Central memory CD4-positive, alpha-beta T cell (primary cell): ENCODE measurements at regions not wholly inside any gene's neighbourhood (a gene's known extent, or its start where the extent isn't known, plus 50 kb on each side); places are given as distances from the start of the nearest gene placed in this dataset.
A peak's percentile ranks its signal among the peaks of the same experiment; 100 is the strongest.

Experiments used
- DNase-seq: peaks from one replicate; pipeline ENCODE4 v3.0.0; 2022

DNA sequence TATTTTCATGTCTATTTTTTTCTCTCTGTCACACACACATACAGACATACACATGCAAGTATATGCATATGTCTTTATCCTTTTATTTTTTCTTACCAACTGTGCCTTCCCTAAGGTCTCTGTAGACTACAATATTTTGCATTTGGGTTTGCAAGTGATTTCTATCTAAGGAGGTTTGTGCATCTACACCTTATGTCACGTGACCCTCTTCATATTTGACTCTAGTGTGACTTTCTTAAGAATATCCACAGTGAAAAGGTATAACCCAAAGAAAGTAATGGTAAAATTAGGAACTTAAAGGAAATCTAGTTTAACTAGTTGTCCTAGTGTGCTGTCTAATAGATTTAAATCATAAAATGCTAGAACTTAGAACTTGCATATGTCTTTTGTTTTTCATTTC, 298.8 kb upstream of the LRIG3 start:
- no peak for DNase-seq

DNA sequence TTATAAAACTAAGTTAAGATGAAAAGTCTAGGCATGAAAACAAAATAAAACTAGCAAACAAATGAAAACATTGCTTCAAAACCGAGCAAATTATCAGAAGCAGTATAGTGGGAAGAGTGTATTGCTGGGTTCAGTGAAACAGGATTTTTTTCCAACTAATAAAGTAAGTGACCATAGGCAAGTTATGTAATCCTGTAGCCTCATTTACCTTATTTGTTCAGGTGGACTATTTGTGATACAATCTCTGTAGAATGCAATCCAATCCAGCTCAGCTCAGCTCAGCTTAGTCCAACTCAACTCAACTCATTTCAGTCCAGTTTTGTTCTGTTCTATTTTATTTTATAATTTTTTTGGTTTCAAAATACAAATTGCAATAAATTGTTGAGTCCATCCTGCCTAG, 276.7 kb upstream of the LRIG3 start:
- no peak for DNase-seq

DNA sequence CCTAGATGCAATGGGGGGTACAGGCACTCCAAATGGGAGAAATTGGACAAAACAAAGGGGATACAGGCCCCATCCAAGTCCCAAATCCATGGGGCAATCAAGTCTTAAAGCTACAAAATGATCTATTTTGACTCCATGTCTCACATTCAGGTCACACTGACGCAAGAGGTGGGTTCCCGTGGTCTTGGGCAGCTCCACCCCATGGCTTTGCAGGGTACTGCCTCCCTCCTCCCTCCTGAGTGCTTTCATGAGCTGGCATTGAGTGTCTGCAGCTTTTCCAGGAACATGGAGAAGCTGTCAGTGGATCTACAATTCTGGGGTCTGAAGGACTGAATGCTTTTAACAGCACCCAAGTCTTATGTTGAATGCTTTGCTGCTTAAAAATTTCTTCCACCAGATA, 274.5 kb upstream of the LRIG3 start:
- no peak for DNase-seq

DNA sequence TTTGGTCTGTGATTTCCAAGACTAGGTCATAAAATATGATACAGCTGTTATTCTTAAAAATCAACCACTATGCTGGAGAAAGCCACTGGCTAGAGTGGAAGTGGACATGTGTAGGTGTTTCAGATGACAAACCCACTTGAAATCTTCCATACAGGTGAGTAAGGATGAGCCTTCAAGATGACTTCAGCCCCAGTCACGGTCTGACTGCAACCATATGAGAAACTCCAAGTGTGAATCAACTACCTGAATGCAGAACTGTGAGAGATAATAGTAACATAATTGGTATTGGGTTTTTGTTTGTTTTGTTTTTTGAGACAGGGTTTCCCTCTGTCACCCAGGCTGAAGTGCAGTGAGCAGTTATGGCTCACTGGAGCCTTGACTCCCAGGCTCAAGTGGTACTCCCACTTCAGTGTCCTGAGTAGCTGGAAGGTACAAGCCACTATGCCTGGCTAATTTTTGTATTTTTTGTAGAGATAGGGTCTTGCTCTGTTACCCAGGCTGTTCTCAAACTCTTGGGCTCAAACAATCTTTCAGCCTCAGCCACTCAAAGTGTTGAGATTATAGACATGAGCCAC, 273.3 kb upstream of the LRIG3 start:
- no peak for DNase-seq

DNA sequence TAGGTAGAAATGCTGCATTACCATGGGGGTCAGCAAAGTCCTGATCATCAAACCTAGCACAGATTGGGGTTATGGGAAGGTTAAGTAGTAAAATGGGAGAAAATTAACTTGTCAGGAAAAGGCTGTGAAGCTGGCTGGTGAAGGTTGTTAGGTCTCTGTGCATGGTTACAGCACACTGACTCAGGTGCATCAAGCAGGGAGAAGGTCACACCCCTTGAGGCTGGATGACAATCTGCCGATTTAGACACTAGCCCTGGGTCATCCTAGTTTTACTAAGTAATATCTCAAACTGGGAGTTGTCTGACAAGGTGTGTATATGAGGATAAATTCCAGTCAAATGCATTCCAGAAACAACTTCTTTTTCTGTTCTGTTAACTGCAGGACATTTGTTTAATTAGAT, 271.1 kb upstream of the LRIG3 start:
- DNase-seq, result no peak

DNA sequence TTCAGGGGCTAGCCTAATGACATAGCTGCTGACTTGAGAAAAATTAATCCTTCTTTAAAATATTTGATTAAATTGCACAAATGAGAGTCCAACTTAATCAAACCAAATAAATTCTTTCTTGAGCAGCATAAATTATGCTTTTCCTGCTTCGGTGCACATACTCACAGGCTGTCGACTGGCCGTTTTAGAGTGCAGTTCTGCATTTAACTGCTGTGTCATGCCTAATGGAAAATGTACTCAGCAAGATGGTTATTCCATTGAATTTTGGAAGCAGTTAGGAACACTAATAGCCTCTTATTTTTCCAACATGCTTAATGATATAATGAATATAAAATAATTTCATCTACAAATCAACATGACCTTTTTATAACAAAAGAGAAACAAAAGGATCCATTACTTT, 266.1 kb upstream of the LRIG3 start:
- no peak for DNase-seq

DNA sequence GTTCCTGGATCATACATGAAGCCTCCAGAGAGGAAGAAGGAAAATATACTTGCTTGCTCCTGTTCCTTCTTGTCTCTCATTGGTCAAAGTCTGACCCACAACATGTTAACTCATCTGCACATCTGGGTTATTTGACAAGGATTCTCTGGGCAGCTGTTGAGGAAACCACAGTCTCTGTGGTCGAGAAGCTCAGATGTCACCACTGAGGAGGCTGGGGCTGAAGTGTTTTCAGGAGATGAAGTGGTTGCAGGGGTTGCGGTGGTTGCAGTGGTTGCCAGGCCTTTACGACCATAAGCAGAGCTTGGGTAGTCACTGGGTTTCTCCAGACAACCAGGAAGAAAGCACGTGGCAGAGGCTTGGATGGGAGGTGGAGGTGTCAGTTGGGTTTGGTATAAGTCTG, 265.0 kb upstream of the LRIG3 start:
- DNase-seq, result no peak

DNA sequence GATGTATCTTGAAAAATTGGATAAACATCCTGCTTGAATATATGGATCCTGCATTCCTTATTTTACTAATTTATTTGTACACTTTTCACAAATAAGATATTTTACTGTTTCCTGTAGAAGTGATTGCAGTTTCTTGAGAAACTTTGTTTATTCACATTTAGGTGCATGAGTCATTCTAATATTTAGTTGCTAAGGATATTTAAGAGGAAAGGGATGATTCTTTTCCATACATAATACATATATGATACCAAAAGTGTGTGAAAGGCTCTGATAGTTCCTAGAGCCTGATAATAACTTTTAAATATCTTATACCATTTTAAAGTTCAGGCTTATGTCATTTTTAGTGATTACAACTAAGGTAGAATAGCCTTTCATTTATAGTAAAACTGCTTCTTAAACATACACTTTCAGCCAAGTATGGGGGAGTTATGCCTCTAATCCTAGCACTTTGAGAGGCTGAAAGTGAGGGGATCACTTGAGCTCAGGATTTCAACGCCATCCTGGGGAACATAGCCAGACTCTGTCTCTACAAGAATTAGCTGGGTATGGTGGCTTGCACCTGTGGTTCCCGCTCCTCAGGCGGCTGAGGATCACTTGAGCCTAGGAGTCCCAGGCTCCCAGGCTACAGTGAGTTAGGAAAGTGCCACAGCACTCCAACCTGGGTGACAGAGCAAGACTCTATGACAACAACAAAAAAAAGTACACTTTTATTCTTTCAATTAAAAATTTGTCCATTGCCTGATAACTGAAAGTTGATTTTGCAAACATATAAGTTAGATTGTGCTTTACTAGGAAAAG, 262.6 kb upstream of the LRIG3 start:
- no peak for DNase-seq

DNA sequence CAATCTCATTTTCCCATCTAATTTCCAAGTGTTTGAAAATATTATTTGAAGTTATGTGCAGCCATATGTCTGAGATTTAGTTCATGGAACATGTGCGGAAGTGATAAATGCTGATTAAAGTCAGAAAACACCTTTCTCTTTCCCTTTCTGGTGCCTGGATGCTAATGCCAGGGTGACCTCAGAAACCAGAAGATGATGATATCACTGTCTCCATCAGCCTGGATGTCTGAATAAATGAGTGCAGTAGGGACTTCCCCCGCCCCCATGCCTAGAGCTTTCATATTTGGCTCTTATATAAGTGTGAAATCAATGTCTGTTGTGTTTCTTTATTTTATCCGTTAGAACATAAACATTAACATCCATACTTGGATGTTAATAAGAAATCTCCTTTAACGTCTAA, 261.9 kb upstream of the LRIG3 start:
- DNase-seq, result no peak

DNA sequence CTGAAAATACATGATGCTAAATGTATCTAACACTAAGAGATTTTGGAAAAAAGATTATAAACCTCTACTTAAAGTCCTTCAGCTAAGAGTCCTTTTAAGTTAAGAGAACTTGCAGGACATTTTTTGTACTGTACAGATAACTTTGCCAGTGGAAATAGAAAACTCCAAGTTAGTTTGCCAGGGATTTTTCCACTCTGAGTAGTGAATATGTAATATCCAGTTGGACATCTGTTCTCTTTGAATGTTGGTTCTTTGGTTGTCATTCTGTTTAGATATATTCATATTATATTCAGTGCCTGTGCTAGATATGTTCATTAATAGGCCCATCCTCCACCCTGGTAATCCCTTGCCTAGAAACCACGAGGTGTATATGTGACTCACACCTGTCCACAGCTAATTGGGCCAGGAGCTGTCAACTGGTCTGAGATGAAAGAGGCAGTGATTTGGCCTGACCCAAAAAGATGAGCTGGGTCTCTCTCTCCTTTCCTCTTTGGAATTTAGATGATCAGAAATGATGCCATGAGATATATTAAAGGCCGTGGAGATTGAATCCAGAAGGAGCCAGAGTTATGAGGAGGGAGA, 261.0 kb upstream of the LRIG3 start:
- DNase-seq, result no peak

DNA sequence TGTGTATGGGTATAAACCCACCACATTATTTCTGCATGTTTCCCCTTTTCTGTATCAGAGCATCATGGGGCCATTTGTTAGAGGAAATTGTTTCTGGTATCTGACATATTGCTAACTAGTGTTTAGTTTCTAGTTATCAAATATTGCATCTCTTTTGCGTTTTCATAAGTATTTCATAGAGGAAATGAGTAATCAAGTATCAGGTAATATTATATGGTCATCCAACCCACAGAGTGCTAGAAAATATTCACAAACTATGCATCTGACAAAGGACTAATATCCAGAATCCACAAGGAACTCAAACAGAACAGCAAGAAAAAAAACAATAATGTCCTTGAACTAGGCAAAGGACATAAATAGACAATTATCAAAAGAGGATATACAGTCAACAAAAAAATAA, 258.9 kb upstream of the LRIG3 start:
- no peak for DNase-seq

DNA sequence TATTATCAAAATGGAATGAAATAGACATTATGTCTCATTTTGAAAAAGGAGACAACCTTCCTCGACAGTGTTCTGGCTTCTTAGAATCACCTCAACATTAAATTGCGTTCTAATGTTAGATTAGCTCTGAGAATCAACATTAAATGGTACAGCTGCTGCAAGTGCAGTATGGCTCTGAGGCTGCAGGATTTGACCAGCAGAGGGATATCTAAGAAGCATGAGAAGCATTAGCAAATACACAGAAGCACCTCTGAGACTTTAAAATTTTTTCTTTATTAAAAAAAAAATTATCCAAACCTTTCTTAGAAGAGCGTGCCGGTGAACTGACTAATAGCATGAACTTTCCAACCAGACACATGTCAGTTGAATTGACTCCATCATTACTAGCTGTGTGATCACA, 253.4 kb upstream of the LRIG3 start:
- DNase-seq, result no peak

DNA sequence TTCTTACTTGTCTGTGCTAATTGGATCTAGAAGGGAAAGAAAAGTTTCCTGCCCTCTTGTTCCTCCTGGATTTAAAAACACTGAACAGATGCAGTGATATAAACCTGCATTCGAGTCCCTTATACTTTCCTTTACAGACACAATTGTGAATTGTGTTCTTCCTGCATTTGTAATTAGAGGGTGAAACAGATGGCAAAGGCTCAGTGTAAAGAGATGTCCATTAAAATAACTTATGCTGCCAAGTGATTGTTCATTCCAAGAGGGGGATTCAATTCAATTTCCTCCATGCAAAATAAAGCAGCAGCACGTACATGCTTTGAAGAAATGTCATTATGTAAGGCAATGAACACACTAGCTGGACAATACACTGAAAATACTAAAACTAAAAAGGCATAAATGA, 248.3 kb upstream of the LRIG3 start:
- DNase-seq, result no peak

DNA sequence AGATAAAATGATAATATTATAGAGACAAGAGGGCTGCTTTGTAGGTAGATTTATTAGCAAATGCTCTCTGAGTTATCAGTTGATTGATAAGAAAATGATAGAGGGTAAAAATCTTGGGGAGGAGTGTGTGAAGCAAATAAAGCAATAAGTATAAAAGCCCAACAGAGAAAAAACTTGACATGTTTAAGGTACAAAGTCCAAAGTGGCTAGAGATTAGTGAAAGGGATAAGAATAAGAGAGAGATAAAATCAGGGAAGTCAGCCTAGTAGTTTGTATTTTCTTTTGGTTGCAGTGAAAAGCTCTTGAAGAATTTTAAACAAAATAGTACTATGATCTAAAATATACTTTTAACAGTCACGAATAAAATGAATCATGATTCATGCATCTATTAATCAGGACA, 246.2 kb upstream of the LRIG3 start:
- DNase-seq, result no peak

DNA sequence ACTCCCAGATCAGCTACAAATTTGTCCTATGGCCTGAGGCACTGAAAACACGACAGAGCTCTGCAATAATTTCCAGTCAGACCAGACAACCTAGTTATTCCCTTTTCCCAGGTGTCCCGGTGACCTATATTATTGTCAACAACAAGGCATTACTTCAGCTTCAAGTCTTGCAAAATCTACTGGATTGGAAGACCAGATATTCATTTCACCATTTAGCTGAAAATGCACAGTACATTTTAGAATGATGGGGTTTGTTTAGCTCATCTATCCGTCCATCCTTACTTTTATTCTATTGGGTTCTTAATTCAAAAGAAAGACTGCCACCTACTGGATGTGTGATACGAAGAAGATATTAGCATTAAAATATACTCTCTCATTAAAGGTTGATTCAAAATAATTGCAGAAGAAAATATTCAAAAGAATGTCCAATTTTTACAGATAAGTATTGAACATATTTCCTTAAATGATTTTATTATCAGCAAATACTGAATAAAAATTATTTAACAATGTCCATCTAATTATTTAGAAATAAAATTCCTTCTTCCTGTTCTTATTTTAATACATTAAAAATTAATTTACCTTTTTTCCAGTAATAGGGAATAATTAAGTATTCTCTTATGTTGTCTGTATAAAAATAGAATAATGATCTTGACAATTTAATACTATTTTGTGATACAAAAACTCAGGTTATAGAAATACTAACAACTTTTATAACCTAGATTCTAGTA, 244.9 kb upstream of the LRIG3 start:
- DNase-seq, result no peak

DNA sequence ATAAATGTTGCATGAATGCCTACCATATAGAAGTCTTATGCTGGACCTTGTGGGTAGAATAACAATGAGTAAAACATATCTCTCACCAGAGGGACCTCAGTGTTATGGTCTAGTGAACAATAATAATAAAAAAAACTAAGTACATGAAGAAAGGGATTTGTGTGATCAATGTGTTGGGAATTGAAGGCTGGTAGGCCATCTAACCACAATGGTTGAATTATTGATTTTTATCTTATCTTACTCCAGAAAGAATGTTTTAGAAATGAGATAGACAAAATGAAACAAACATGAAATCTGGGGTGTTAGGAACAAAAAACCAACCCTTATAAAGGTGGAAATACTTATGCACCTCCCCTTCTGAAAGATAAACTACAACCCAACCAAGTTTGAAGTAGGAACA, 243.9 kb upstream of the LRIG3 start:
- DNase-seq, result no peak

DNA sequence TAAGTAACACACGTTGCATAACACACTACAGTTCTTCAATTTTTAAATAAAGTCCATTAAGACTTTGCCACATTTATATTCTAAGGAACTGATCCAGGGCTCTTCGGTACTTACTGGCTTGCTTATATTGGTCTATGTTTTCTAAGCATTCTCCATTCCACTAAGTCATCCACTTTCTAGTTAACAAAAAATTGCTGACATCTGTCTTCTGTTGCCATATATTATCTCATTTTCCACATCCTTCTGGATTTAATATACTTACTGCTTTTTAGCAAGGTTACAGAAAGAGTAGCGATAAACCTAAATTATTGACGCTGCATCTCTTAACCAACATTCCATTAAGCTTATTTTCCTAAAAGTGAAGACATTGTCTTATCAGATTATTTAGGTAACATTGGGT, 238.4 kb upstream of the LRIG3 start:
- no peak for DNase-seq

DNA sequence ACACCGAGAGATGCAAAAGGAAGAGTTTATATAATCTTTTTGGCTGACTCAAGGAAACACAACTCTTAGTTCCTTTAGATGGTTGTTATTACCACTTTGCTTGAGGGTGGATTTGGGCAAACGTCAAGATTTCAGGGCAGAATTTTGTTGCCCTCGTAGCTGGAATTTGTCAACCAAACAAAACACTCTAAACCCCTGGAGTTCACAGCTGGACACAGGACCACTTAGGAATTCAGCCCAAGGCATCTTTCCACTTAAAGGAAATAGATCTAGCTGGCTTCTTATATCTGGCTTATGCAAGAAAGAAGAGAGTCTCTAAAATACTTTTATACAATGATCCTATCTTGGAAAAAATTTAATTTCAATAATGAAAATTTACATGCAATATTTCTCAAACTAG, 237.8 kb upstream of the LRIG3 start:
- DNase-seq, result no peak

DNA sequence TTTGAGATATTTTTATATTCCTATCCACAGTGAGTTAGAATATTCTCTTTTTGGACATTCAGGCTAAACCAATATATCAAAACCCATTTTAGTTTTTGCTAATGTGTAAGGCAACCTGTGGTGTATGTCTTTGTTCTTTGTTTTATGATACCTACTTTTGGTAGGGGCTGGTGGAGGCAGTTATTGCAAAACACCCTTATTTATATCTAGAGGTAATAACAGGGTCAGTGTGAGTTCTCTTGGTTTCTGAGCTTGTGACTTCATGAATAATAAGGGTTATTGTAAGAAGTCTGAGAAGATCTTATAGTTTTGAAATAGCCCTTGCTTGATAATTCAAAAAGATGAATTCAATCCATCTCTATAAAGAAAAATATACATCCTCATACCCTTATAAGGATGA, 235.1 kb upstream of the LRIG3 start:
- DNase-seq, result no peak

DNA sequence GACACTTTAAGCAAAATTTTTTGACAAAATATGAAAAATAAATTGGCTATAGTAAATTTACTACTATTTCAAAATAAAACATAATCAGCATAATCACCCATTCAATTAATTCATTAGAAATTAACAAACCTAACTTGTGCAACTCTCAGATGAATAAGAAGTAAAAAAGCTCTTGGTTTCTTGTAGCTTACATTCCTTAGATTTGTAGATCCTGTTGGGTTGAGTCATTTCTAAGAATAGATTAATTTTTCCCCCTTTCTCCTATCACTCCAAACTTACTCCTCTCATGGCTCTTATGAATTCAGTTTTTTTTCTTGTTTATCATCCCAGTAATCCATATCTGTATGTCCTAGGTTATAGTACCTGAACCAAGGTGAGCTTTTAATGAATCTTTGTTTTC, 230.9 kb upstream of the LRIG3 start:
- DNase-seq, result no peak

DNA sequence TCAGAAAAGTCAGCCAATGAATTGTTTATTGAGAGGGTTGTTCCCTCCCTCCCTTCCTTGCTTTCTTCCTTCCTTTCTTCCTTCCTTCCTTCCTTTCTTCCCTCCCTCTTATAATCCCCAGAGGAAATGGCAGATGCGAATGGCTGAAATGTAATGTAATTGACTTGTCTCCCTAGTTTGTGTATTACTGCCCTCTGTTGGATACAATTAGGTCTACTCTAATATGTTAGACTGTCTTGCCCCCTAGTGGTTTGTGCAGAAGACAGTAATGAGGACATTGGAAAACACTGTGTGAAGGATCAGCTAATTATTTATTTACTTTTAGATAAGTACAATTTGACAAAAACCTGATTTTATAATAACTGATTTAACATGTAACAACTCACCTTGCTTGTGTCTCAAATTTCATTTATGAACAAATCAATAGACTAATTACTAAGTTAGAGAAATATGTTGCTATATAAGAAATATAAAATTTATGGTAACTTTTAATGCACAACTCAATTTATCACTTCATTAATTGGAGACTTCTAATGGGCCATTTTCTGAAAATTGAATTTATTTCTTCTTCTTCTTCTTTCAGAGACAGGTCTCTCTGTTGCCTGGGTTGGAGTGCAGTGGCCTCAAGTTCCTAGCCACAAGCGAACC, 229.8 kb upstream of the LRIG3 start:
- DNase-seq, result peak; percentile 2

DNA sequence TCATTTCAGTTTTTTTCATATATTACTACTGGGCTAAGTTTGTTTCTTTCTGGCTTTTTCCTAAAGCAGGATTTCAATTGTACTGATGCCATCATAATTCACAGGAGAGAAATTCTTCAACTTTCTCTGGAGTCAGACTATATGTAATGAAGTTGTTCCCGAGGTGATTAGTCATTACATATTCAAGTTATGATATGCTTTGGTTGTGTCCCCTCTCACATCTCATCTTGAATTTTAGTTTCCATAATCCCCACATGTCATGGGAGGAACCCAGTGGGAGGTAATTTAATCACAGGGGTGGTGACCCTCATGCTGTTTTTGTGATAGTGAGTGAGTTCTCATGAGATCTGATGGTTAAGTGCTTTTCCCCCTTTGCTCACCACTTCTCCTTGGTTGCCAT, 227.5 kb upstream of the LRIG3 start:
- no peak for DNase-seq

DNA sequence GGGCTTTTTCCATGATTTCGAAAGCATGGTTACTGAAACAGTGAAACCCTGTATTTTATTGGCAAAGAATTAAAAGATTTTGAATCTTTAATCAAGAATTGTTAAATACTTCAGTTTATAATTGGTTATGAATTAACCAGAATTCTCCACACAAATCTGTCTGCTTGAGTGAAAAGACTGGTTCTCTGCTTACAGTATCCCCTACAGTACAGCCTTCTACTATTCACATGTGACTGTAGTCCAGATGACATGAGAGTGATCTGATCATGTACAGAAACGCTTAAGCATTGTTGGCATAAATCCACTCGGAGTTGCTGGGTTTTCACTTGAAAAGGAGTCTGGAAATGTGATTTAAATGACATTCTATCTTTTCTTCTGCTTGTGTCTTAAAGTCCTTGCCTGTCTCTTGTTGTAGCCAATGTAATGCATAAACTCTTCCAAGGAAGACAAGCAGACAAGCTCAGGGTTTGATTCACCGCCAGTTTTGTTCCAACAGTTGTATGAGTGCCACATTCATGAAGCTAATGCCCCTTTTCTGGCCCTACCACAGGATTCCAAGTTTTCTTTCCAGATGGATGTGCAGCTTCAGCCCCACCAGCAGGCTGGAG, 222.0 kb upstream of the LRIG3 start:
- no peak for DNase-seq
